Germinal center (tissue), 1 donor: ENCODE measurements at regions not wholly inside any gene's neighbourhood (a gene's known extent, or its start where the extent isn't known, plus 50 kb on each side); places are given as distances from the start of the nearest gene placed in this dataset.

Experiments
- DNase-seq: peaks from one replicate; pipeline ENCODE4 v3.0.0; 2012; ENCODE audit warnings: mixed read lengths, low spot score

DNA sequence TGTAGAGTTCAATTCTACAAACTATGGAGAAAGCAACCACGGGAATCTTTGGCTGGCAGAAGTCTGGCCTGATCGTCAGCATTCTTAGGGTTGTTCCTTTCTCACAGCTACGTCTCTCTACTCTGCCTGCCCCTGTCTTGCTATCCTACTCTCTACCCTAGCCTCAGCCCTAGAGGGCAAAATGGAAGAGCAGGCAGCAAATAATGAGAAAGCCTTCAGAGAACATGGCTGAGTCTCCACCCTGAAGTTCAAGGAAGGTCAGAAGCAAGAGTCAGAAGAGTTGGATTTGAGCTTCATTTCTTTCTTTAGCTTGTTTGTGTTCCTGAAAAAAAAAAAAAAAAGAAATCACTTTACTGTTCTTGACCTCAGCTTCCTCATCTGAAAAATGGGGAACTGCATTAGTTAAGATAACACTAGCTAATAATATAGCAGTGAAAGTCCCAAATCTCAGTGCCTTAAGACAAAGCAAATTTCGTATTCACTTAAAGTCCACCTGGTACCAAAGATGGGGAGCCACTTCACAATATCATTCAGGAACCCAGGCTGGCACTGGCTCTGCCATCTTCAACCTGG, 50.2 kb upstream of the CCND2 start:
- DNase-seq, result no peak

DNA sequence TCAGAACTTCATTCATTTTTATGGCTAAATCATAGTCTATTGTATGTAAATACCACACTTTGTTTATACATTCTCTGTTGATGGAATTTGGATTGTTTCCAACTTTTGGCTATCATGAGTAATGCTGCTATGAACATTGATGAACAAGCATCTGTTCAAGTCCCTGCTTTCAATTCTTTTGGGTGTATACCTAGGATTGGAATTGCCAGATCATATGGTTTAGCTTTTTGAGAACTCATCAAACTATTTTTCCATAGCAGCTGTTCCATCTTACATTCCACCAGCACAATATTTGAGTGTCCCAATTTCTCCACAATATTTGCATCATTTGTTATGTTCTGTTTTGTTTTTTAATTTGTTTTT, 52.3 kb upstream of the CCND2 start:
- no peak for DNase-seq

- DNase-seq, result no peak
Observed at GRCh38 chr12:4220536-4221257, 52.9 kb upstream of the CCND2 start.

GRCh38 chr12:4217091-4217490, 56.5 kb upstream of the CCND2 start:
- peak; percentile 16 for DNase-seq

DNA sequence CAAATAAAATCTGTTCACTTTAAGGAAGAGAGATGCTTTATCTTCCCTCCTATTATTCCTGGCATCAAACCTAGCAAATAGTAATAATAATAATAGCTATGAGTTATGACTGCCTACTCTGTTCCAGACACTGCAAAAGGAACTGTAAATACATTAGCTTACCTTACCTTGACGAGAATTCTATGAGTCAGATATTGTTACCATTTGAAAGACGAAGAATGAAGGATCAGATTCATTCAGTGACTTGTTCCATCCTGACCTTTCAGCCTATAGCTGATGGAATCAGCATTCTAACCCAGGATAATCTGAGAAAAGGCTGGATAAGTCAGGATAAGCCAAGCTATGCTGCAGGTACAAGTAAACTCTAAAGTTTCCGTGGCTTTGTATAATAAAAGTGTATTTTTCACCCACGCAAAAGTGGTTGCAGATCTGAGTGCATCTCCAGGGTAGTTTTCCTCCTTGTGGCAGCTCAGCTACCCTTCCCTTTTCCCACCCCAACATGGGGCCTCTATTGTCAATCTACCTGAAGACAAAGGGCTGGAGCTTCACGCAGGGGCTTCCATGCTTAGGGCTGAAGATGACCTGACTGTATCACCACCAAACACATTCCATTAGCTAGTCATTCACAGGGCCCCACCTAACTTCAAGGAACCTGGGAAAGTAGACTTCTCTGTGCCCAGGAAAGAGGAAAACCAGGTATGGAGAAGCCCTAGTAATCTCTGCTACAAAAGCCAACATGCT, 57.2 kb upstream of the CCND2 start:
- no peak for DNase-seq

- peak; percentile 60 for DNase-seq
Observed at GRCh38 chr12:4215229-4216186, 58.1 kb upstream of the CCND2 start.

DNA sequence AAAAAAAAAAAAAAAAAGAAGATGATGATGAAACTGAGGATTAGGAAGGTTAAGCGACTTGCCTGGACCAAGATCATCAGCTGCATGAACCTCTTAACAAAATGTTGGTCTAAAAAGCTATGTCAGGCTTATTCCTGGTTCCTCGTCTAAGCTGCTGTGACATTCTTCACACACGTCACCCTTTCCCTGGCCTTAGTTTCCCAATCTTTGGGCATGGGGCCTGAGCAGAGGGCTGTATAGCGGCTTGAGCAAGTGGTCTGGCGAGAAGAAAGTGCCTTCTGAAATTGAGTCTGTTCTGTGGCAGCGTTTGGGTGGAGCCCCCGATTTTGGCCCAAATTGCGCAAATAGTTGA, 58.7 kb upstream of the CCND2 start:
- no peak for DNase-seq

DNA sequence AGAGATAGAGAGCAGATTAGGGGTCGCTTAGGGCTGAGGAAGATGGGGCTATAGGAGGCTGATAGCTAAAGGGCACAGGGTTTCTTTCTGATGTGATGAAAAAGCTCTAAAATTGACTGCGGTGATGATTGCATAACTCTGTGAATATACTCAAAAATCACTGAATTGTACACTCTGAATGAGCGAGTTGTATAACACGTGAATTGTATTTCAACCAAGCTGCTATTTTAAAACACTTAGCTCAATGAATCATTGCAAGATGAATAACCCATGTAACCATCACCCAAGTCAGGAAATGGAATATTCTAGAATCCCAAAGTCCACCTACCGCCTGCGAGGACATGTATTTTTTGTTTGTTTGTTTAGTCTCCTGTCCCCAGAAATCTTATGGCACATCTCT, 60.1 kb upstream of the CCND2 start:
- no peak for DNase-seq

DNA sequence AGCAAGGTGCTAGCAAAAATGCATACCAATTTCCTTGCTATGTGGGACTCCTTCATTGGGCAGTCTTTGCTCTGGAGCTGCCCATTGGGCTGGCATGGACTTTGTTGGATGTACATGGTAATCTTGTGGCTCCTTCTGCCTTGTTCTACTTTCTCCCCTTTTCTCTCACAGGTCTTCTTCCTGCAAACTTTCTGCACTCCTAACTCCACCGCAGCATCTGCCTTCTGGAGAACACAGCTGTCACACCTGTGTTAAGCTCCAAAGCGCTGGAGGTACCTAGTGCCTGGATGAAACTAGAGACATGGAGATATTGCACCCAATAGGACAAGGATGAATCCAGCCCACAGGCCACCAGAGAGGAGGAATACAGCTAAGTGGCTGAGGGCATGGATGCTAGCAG, 60.7 kb upstream of the CCND2 start:
- no peak for DNase-seq

DNA sequence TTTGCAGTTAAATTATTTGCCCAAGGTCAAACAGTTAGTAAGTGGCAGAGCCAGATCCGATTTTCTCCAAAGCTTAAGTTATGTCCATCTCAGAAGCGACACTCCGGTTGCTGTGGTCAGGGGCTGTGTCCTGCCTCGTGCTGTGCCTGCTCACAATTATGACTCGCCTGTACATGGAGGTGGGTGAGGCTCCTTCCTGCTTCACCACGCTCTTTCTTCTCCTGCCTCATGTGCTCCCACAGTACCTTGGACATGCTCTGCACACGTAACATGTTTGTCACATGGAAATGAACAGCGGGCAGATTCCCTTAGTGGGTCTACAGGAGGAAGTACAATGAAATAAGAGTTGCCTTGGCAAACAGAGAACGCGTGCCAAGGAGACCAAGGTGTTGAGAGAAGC, 62.2 kb upstream of the CCND2 start:
- no peak for DNase-seq

DNA sequence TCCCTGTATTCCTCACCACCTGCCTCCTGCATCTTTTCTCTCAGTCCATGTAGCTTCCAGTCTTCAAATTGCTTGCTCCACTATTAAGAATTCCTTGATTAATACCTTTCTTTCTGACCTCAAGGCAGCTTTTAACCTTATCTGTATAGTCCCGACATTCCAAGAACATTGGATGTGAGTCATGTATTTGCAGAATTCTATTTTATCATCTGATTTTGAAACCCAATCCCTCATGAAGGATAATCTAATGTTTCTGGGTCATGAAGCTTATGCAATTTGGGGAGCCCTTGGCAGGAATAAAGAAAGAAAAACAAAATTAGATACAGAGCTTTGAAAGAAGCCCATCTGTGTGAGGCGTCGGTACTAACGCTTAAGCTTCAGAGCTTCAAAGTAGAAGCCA, 63.4 kb upstream of the CCND2 start:
- DNase-seq, result no peak

DNA sequence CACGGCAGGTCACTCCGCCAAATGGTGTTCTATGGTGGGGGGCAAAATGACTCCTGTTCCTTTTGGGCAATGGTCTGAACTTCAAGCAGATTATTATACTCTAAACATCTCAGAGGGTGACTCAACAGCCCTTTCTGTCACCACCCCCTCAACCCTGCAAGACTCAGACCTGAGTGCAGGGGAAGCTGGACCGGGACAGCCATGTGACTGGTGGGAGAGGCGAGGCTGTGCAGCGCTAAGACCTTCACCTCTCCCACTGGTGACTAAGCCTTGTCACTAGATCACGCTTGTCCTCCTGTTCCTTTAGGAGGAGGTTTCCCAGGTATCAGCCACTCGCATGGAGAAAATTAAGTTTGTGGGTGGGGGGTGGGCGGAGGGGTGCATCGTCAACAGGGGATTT, 67.1 kb upstream of the CCND2 start:
- DNase-seq, result no peak

GRCh38 chr12:4203772-4204376, 69.7 kb upstream of the CCND2 start:
- DNase-seq, result peak; percentile 24

- no peak for DNase-seq
Observed at GRCh38 chr12:4202918-4203317, 70.6 kb upstream of the CCND2 start.

DNA sequence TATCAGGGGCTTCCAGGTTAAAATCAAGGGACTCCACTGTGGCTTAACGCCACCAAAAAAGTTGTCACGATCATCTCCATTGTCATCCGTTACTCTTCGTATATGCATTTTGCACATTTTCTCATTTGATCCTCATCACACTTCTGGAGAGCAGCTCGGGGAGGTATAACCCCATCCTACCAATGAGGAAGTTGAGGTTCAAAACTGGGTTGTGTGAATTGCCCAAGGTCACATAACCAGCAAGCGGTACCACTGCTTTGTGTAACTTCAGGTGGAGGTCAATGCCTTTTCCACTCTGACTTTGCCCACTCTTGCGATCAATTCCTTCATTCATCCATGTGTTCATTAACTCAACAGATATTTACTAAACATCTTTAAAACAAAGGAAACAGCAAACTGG, 71.1 kb upstream of the CCND2 start:
- DNase-seq, result no peak

GRCh38 chr12:4201333-4202100, 72.0 kb upstream of the CCND2 start:
- DNase-seq, result no peak

GRCh38 chr12:4197922-4198763, 75.4 kb upstream of the CCND2 start:
- no peak for DNase-seq

- DNase-seq, result no peak
Observed at GRCh38 chr12:4196805-4197420, 76.6 kb upstream of the CCND2 start.

DNA sequence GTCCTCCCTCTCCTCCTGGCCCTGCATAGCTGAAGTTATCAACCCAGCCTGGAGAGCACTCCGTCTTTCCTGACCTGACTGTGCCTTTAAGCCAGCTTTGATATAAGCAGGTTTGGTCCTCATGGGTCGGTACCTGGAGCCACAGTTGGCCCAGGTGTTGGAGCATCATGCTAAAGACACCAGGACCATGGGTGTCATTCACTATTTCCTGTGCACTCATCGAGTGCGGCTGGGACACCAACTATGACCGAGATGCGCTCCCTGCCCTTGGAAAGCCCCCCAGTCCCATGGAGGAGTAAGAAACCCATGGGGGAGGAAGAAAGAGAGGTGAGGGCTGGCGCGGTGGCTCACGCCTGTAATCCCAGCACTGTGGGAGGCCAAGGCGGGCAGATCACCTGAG, 78.9 kb upstream of the CCND2 start:
- DNase-seq, result no peak

DNA sequence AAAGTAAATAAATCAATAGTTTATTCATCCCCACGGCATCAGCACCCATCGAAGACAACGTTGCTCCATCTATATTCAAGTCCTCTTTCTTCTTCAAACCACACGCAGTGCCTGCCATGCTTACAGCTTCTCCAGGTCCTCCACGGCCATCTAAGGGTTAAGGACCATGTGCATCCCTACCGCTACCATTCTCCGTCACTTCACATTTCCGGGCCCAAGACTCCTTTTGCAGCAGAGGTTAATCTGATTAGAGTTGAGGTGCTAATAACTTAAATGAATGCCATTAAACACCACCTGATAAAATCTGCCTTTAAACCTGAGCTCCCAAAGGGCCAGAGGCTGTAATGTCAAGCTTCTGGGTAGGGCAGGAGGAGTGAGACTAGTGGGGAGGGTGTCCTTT, 79.7 kb upstream of the CCND2 start:
- DNase-seq, result no peak
